IgD-negative memory B cell (primary cell): ENCODE measurements at regions not wholly inside any gene's neighbourhood (a gene's known extent, or its start where the extent isn't known, plus 50 kb on each side); places are given as distances from the start of the nearest gene placed in this dataset.
A peak's percentile ranks its signal among the peaks of the same experiment; 100 is the strongest.

Source experiments
- H3K27ac Mint-ChIP-seq, 3 donors: one replicate each; pipeline ENCODE4 v1.8.0; 2020 to 2022; ENCODE audit warnings: mild to moderate bottlenecking in 3 of 3, mixed read lengths in 3 of 3, moderate library complexity in 1 of 3
- H3K27me3 Mint-ChIP-seq: one replicate; pipeline ENCODE4 v1.8.0; 2021; ENCODE audit warnings: mixed read lengths
- H3K36me3 Mint-ChIP-seq: one replicate; pipeline ENCODE4 v1.8.0; 2020; ENCODE audit warnings: mild to moderate bottlenecking, mixed read lengths
- H3K4me1 Mint-ChIP-seq, 3 donors: one replicate each; pipeline ENCODE4 v1.8.0; 2020 to 2022; ENCODE audit warnings: mixed read lengths in 3 of 3, mild to moderate bottlenecking in 1 of 3
- H3K4me3 Mint-ChIP-seq, 4 donors: one replicate each; pipeline ENCODE4 v1.8.0; 2020 to 2022; ENCODE audit warnings: mild to moderate bottlenecking in 4 of 4, mixed read lengths in 4 of 4, moderate library complexity in 3 of 4
- H3K9me3 Mint-ChIP-seq, 3 donors: one replicate each; pipeline ENCODE4 v1.8.0; 2020 to 2021; ENCODE audit warnings: mixed read lengths in 3 of 3, mild to moderate bottlenecking in 1 of 3

DNA sequence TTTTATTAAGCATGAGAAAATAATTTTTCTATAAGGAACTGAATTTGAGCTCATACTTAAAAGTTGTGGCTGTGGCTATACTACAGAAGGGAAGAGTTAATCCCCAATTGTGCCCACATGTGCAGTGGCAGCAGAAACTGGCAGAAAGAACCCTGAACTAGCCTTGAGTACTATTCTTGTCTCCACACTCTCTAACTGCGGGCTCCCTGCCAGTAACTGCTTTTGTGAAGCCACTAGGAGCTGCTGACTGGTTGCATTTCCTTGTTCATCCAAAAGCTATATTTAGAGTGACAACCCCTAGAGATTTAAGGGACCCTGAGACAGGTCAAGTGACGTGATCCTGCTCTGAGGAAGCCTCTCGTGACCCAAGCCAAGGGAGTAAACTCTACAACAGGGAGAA, 238.6 kb downstream of the ELAVL2 start:
- H3K4me1 Mint-ChIP-seq, result peaks cover 0 to 3% (median 2%) of the 10 kb centered on the region in 3 donors
- H3K4me3 Mint-ChIP-seq, result no peak overlapping the region
- no peak overlapping the region for H3K27ac Mint-ChIP-seq
- H3K36me3 Mint-ChIP-seq, result peaks cover 2% of the 10 kb centered on the region
- H3K27me3 Mint-ChIP-seq, result no peaks in the 10 kb centered on the region
- peaks cover 2 to 3% (median 3%) of the 10 kb centered on the region in 3 donors for H3K9me3 Mint-ChIP-seq

DNA sequence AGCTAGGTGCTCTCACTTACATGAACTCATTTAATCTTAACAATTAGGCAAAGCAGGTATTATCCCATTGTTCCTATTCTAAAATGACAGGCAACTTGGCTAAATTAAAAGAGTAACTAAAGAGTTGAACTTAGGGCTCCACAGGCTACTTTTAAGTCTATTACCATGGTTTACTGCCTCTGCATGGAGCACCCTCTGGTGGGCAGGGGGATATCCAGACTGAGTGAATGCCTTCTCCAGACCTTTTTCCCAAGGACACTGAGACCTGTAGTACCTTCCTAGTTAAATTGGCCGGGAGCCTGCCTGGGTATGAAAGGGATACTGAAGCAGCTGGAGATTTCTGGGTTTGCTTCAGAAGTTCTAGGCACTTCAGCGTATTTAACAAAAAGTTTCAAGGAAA, 238.1 kb downstream of the ELAVL2 start:
- Mint-ChIP-seq H3K27ac (no peak overlapping the region), H3K36me3 (peaks cover 2% of the 10 kb centered on the region), H3K27me3 (no peaks in the 10 kb centered on the region), H3K4me1 (peaks cover 0 to 3% (median 2%) of the 10 kb centered on the region in 3 donors), H3K4me3 (no peak overlapping the region), H3K9me3 (peaks cover 2 to 3% (median 3%) of the 10 kb centered on the region in 3 donors)

- Mint-ChIP-seq H3K36me3 (no peaks in the 10 kb centered on the region), H3K27ac (no peak overlapping the region), H3K4me1 (peaks cover 0 to 3% (median 2%) of the 10 kb centered on the region in 3 donors), H3K27me3 (no peaks in the 10 kb centered on the region), H3K4me3 (no peak overlapping the region), H3K9me3 (peaks cover 0 to 1% (median 0%) of the 10 kb centered on the region in 3 donors)
Measured at GRCh38 chr9:23590276-23591000, 235.6 kb downstream of the ELAVL2 start.

- Mint-ChIP-seq H3K9me3 (peaks cover 0 to 4% (median 1%) of the 10 kb centered on the region in 3 donors), H3K4me1 (peaks cover 0 to 3% (median 2%) of the 10 kb centered on the region in 3 donors)
Measured at GRCh38 chr9:23594421-23594820, 231.6 kb downstream of the ELAVL2 start.

DNA sequence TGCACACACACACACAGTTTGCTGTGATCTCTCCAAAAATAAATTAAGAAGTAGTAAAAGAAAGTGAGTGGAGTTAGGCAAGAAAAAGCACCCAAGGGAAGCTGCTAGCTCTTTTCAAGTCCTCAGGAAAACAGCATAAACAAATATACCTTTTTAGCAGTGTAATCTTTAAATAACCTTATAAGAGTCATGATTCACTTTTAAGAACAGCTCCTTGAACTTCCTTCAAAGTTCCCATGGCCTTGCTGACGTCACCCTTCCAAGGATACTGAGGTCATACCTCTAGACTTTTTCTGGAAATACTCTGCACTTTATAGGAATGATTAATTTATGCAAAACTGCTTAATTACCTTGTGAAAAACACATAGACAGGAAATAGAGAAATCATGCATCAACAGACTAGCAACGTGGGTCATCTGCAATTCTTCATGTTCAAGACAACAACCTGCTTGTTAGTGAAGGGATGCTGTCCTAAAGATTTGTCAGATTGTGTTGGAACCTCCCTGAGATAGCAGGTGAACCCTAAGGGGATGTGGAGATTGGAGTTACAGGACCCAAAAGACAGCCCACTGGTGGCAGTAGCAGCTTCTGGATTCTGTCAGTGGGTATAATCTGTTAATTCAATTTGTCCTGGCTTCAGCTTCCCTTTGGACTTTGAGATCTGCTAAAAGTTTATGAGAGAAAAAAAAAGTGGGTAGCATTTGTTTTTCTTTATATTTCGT, 229.0 kb downstream of the ELAVL2 start:
- H3K36me3 Mint-ChIP-seq, result no peaks in the 10 kb centered on the region
- peaks cover 0 to 5% (median 4%) of the 10 kb centered on the region in 3 donors for H3K9me3 Mint-ChIP-seq
- no peak overlapping the region for H3K4me3 Mint-ChIP-seq
- no peaks in the 10 kb centered on the region for H3K27me3 Mint-ChIP-seq
- no peak overlapping the region for H3K27ac Mint-ChIP-seq
- H3K4me1 Mint-ChIP-seq, result no peaks in the 10 kb centered on the region

More at GRCh38 chr9:23594421-23594820, 231.6 kb downstream of the ELAVL2 start:
- Mint-ChIP-seq H3K4me3 (no peak overlapping the region), H3K27ac (no peak overlapping the region), H3K27me3 (no peaks in the 10 kb centered on the region), H3K36me3 (no peaks in the 10 kb centered on the region)

DNA sequence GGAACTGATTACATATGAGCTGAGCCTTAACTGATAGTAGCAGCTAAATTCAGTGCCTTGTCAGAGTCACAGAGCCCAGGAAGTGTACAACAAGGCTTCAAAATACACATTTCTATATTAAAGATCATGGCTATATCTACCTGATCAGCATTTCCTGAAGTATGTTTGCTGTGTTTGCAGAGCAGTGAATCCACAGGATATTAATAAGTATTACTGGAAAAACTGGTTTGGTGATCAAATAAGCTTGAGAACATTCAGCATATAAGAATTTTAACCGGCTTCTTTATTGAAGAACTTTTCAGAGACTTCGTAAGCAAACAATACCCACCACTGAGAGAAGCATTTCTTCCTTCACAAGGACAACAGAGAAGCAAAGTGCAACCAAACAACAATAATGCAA, 227.0 kb downstream of the ELAVL2 start:
- peaks cover 2 to 5% (median 4%) of the 10 kb centered on the region in 3 donors for H3K9me3 Mint-ChIP-seq
- no peaks in the 10 kb centered on the region for H3K4me1 Mint-ChIP-seq
- no peaks in the 10 kb centered on the region for H3K27me3 Mint-ChIP-seq
- H3K4me3 Mint-ChIP-seq, result no peak overlapping the region
- H3K27ac Mint-ChIP-seq, result no peak overlapping the region
- H3K36me3 Mint-ChIP-seq, result no peaks in the 10 kb centered on the region

GRCh38 chr9:23603311-23603710, 222.7 kb downstream of the ELAVL2 start:
- Mint-ChIP-seq H3K27me3 (no peaks in the 10 kb centered on the region), H3K4me3 (no peak overlapping the region)

DNA sequence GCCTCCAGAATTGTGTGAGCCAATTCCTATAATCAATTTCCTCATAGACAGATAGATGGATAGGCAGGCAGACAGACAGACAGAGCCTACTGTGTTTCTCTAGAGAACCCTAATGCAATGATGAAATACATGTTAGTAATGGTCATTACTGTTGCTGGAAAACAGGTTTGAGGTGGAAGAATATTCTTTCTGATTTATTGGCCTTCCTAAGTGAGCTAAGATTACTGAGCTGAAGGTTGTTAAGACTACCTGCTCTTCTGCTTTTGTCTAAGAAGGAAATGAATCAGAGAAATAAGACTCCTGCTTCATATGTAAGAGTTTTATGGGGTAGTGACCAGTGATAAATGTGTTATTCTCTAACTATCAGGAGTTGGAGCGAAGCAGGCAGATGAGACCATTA, 219.9 kb downstream of the ELAVL2 start:
- Mint-ChIP-seq H3K27me3 (no peaks in the 10 kb centered on the region), H3K36me3 (no peaks in the 10 kb centered on the region), H3K27ac (no peak overlapping the region), H3K4me3 (no peak overlapping the region), H3K9me3 (peaks cover 0 to 4% (median 2%) of the 10 kb centered on the region in 3 donors), H3K4me1 (no peaks in the 10 kb centered on the region)

More at GRCh38 chr9:23603311-23603710, 222.7 kb downstream of the ELAVL2 start:
- H3K36me3 Mint-ChIP-seq, result no peaks in the 10 kb centered on the region
- H3K9me3 Mint-ChIP-seq, result peaks cover 0 to 6% (median 2%) of the 10 kb centered on the region in 3 donors
- no peaks in the 10 kb centered on the region for H3K4me1 Mint-ChIP-seq
- no peak overlapping the region for H3K27ac Mint-ChIP-seq

- no peaks in the 10 kb centered on the region for H3K4me1 Mint-ChIP-seq
- peaks cover 0 to 2% (median 2%) of the 10 kb centered on the region in 3 donors for H3K9me3 Mint-ChIP-seq
- no peak overlapping the region for H3K4me3 Mint-ChIP-seq
- H3K36me3 Mint-ChIP-seq, result peaks cover 2% of the 10 kb centered on the region
- no peak overlapping the region for H3K27ac Mint-ChIP-seq
- H3K27me3 Mint-ChIP-seq, result no peaks in the 10 kb centered on the region
Measured at GRCh38 chr9:23608456-23608855, 217.6 kb downstream of the ELAVL2 start.

GRCh38 chr9:23611869-23612268, 214.2 kb downstream of the ELAVL2 start:
- H3K4me3 Mint-ChIP-seq, result no peak overlapping the region
- peaks cover 2% of the 10 kb centered on the region for H3K36me3 Mint-ChIP-seq
- no peaks in the 10 kb centered on the region for H3K4me1 Mint-ChIP-seq
- no peaks in the 10 kb centered on the region for H3K27me3 Mint-ChIP-seq
- no peak overlapping the region for H3K27ac Mint-ChIP-seq
- peaks cover 0 to 4% (median 0%) of the 10 kb centered on the region in 3 donors for H3K9me3 Mint-ChIP-seq

DNA sequence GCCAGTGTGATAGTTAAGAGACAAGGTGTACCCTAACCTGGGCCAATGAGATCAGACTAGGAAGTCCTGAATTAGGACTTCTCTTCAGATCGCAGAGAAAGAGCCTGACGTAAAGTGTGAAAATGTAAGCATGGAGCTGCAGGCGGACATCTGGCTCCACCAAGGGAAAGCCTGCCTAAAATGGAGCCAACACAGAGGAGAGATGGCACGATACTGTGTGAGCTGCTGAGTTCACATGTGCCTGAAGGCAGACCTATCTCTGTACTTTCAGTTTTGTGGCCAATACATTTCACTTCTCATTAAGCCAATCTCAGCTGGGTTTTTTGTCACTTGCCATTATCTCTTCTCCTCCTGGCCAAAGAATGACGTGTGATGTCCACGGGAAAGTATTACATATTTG, 210.5 kb downstream of the ELAVL2 start:
- Mint-ChIP-seq H3K27me3 (no peaks in the 10 kb centered on the region), H3K36me3 (peaks cover 2% of the 10 kb centered on the region), H3K27ac (no peak overlapping the region), H3K4me1 (no peaks in the 10 kb centered on the region), H3K9me3 (peaks cover 3 to 4% (median 3%) of the 10 kb centered on the region in 3 donors), H3K4me3 (no peak overlapping the region)

DNA sequence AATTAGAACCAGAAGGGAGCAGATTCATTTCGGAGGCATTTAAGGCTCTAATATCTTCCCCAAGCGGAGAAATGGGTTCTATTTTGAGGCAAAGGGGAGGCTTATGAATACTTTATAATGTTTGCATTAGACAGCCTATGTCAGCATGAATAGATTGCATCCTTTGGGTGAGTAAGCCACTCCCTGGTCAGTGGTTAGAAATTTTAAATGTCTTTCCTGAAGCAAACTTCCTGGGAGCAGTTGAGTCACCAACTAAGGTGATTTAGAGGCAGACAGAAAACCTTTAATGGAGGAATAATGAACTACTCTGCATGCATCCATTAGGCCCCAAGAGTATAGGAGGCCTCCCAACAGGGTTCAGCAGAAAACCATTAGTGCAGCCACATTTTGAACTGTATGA, 204.9 kb downstream of the ELAVL2 start:
- no peaks in the 10 kb centered on the region for H3K4me1 Mint-ChIP-seq
- H3K27me3 Mint-ChIP-seq, result no peaks in the 10 kb centered on the region
- no peak overlapping the region for H3K27ac Mint-ChIP-seq
- H3K4me3 Mint-ChIP-seq, result no peak overlapping the region
- H3K9me3 Mint-ChIP-seq, result peaks cover 3 to 4% (median 3%) of the 10 kb centered on the region in 3 donors
- no peaks in the 10 kb centered on the region for H3K36me3 Mint-ChIP-seq

- Mint-ChIP-seq H3K27me3 (no peaks in the 10 kb centered on the region), H3K4me3 (no peak overlapping the region), H3K9me3 (peaks cover 3 to 4% (median 3%) of the 10 kb centered on the region in 3 donors), H3K4me1 (no peaks in the 10 kb centered on the region), H3K36me3 (no peaks in the 10 kb centered on the region), H3K27ac (peak overlapping the region in 1 of 3 donors; percentile 35)
Measured at GRCh38 chr9:23621924-23622323, 204.1 kb downstream of the ELAVL2 start.

GRCh38 chr9:23622396-23622795, 203.6 kb downstream of the ELAVL2 start:
- H3K4me3 Mint-ChIP-seq, result no peak overlapping the region

GRCh38 chr9:23630488-23630887, 195.6 kb downstream of the ELAVL2 start:
- H3K4me3 Mint-ChIP-seq, result no peak overlapping the region
- H3K36me3 Mint-ChIP-seq, result no peaks in the 10 kb centered on the region
- H3K27ac Mint-ChIP-seq, result no peak overlapping the region
- no peaks in the 10 kb centered on the region for H3K4me1 Mint-ChIP-seq
- H3K9me3 Mint-ChIP-seq, result peaks cover 2 to 5% (median 3%) of the 10 kb centered on the region in 3 donors
- H3K27me3 Mint-ChIP-seq, result no peaks in the 10 kb centered on the region

More at GRCh38 chr9:23622396-23622795, 203.6 kb downstream of the ELAVL2 start:
- H3K27me3 Mint-ChIP-seq, result no peaks in the 10 kb centered on the region
- no peak overlapping the region for H3K27ac Mint-ChIP-seq
- H3K4me1 Mint-ChIP-seq, result no peaks in the 10 kb centered on the region
- H3K9me3 Mint-ChIP-seq, result peaks cover 2 to 4% (median 3%) of the 10 kb centered on the region in 3 donors
- H3K36me3 Mint-ChIP-seq, result no peaks in the 10 kb centered on the region
